ENCODE measurements at regions not wholly inside any gene's neighbourhood (a gene's known extent, or its start where the extent isn't known, plus 50 kb on each side); places are given as distances from the start of the nearest gene placed in this dataset.
"Not testable (repeated sequence)": the region's sequence is repeated elsewhere in the genome, so short reads cannot be mapped to it uniquely, and the experiment has no call there.

DNA sequence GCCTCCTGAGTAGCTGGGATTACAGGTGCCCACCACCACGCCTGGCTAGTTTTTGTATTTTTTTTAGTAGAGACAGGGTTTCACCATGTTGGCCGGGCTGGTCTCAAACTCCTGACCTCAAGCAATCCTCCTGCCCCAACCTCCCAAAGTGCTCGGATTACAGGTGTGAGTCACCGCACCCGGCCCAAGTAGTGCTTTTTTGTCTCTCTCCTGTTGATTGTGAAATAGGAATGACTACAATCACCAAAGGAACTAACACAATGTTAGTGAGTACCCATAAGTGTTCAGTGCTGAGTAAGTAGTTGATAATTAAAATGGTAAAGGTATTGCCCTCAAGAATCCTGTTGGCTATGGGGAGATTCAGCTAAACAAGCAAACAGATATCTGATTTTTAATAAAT, 294.1 kb upstream of the LYZL1 start:
- H3K4me1 Mint-ChIP-seq; H3K9me3 Mint-ChIP-seq (ENCODE audit: low read depth); POLR2A ChIA-PET; ATAC-seq; H3K27ac Mint-ChIP-seq; DNase-seq; H3K36me3 Mint-ChIP-seq (ENCODE audit: low read depth); H3K4me3 Mint-ChIP-seq; H3K27me3 Mint-ChIP-seq: not testable (repeated sequence)
- intact Hi-C loops (cut with DNase I, micrococcal nuclease) = loop anchor here in 1 of 2 experiments (5.0 kb wide), 1 partner anchor 318 kb away; the partner anchor contains the start of gene BAMBI
- CTCF ChIA-PET = interaction anchor here (0.7 kb wide), 1 partner anchor 144 kb away, joined by 3 read pairs; no protein-coding TSS in a partner anchor

DNA sequence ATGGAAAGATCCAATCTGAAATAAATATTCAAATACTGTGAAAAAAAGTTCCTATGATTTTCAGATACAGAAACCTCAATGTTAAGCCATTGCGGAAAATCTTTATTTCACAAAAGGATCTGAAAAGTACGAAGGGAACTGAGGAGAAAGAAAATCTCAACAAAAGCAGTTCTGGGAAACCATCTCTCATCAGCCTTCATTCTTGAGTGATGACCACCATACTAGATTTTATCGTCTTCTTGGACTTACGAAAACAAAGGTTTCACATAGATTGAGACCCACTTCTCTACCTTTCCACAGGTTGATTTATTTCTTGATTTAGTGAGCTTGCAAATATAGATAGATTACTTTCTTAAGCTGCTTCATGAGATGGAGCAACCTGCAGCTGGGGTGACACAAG, 293.4 kb upstream of the LYZL1 start:
- H3K36me3 Mint-ChIP-seq (ENCODE audit: low read depth) = no peaks in the 10 kb centered on the region
- H3K27me3 Mint-ChIP-seq = peaks cover 6% of the 10 kb centered on the region
- no peak overlapping the region for H3K27ac Mint-ChIP-seq
- POLR2A ChIA-PET = no interaction called here
- CTCF ChIA-PET = no interaction called here
- H3K9me3 Mint-ChIP-seq (ENCODE audit: low read depth) = no peaks in the 10 kb centered on the region
- H3K4me3 Mint-ChIP-seq = no peak overlapping the region
- H3K4me1 Mint-ChIP-seq = peaks cover 5% of the 10 kb centered on the region
- intact Hi-C loops (cut with DNase I, micrococcal nuclease) = no loop called here
- DNase-seq = no peak
- no peak for ATAC-seq

DNA sequence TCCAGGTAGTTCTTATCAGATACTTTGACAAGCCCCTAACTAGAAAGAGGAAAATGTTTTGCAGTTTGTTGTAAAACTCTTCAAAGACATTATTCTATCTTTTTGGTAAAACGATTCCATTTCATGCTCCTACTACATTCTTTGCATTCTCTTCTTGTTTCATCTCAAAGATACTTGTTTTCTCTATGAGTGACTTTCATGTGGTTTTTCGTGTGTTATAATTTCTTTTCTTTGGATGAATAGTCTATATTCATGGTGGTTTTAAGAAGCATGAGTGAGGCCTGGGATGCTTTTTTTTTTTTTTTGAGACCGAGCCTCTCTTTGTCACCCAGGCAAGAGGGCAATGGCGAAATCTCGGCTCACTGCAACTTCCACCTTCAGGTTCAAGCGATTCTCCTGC, 292.5 kb upstream of the LYZL1 start:
- H3K27me3 Mint-ChIP-seq = peaks cover 6% of the 10 kb centered on the region
- peaks cover 5% of the 10 kb centered on the region for H3K4me1 Mint-ChIP-seq
- intact Hi-C loops (cut with DNase I, micrococcal nuclease) = no loop called here
- no peaks in the 10 kb centered on the region for H3K36me3 Mint-ChIP-seq (ENCODE audit: low read depth)
- ChIA-PET POLR2A (no interaction called here), CTCF (no interaction called here)
- no peak overlapping the region for H3K4me3 Mint-ChIP-seq
- no peak overlapping the region for H3K27ac Mint-ChIP-seq
- ATAC-seq (no peak), DNase-seq (no peak)
- no peaks in the 10 kb centered on the region for H3K9me3 Mint-ChIP-seq (ENCODE audit: low read depth)

DNA sequence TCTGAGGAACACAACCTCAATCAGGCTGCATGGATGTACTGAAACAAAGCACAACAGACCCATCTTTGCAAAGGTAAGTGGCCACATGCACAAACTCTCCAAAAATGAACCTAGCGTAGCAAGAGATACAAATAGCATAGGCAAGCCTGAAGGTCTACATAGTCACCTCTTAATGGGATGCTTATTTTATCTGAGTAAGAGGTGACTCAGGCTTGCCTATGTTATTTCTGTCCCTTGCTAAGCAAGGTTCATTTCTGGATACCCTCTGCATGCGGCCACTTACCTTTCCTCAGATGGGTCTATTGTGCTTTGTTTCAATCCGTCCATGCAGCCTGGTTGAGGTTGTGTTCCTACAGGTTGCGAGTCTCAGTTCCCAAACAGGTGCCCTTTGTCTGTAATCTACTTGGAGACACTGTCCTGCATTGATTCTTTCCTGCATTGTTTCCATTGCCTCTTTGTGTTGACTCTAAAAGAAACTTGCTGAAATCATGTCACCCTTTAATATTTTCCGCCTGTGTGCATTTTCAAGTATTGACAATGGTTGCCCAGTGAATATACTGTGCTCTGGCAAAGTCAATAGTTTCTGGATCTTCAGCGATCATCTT, 291.8 kb upstream of the LYZL1 start:
- no peak overlapping the region for H3K4me3 Mint-ChIP-seq
- intact Hi-C loops (cut with DNase I, micrococcal nuclease) = no loop called here
- POLR2A ChIA-PET = no interaction called here

DNA sequence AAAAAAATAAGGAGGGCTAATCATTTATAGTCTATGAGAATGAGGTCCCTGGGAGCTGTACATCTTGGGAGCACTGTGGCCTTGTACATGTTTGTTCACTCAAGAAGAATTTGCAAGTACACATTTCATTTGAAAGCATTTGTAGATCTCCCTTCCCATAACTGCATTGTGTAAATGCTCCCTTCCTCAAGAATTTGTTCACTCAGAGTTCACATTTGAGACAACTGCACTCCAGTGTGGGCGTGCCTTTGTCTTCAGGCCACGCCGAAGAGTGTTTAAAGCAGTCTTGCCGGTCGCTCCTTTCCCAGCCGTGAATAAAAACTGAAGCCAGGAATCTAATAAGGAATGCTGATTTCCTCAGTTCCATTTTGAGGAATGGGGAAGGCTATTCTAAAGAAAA, 291.1 kb upstream of the LYZL1 start:
- Mint-ChIP-seq H3K27me3 (peaks cover 6% of the 10 kb centered on the region), H3K36me3 (ENCODE audit: low read depth) (no peaks in the 10 kb centered on the region)
- intact Hi-C loops (cut with DNase I, micrococcal nuclease) = no loop called here

More for the DNA sequence above, 291.8 kb upstream of the LYZL1 start:
- H3K9me3 Mint-ChIP-seq (ENCODE audit: low read depth) = no peaks in the 10 kb centered on the region
- DNase-seq (no peak), ATAC-seq (no peak)
- peaks cover 5% of the 10 kb centered on the region for H3K4me1 Mint-ChIP-seq
- H3K27me3 Mint-ChIP-seq = peaks cover 6% of the 10 kb centered on the region
- H3K27ac Mint-ChIP-seq = no peak overlapping the region
- no peaks in the 10 kb centered on the region for H3K36me3 Mint-ChIP-seq (ENCODE audit: low read depth)
- CTCF ChIA-PET = no interaction called here

DNA sequence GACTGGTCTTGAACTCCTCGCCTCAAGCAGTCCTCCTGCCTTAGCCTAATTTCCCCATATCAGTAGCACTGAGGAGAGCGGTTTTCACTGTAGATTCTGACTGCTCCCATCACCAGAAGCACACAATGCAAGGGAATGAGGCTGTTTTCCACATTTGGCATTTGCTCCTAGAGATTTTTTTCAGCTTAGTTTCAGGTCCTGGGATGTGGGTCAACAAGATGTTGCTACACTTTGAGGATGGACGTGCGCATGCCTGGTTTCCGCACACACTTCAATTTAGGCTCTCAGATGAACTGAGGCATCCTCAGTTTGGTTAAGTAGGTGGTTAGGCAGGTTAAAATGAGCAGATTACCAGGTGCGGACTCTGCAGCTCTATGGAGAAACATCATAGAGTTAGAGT, 287.1 kb upstream of the LYZL1 start:
- Mint-ChIP-seq H3K36me3 (ENCODE audit: low read depth) (no peaks in the 10 kb centered on the region), H3K27ac (no peak overlapping the region), H3K9me3 (ENCODE audit: low read depth) (no peaks in the 10 kb centered on the region), H3K27me3 (no peaks in the 10 kb centered on the region), H3K4me3 (no peak overlapping the region), H3K4me1 (no peaks in the 10 kb centered on the region)
- ATAC-seq = no peak
- CTCF ChIA-PET = interaction anchor here (0.7 to 1.1 kb wide), 2 partner anchors 7 to 388 kb away, joined by 3 read pairs; no protein-coding TSS in a partner anchor
- POLR2A ChIA-PET = no interaction called here
- intact Hi-C loops (cut with DNase I, micrococcal nuclease) = no loop called here
- DNase-seq = no peak

More for the DNA sequence above, 291.1 kb upstream of the LYZL1 start:
- Mint-ChIP-seq H3K9me3 (ENCODE audit: low read depth) (no peaks in the 10 kb centered on the region), H3K27ac (no peak overlapping the region), H3K4me1 (peaks cover 5% of the 10 kb centered on the region), H3K4me3 (no peak overlapping the region)
- DNase-seq (no peak), ATAC-seq (no peak)
- CTCF ChIA-PET = no interaction called here
- POLR2A ChIA-PET = no interaction called here

DNA sequence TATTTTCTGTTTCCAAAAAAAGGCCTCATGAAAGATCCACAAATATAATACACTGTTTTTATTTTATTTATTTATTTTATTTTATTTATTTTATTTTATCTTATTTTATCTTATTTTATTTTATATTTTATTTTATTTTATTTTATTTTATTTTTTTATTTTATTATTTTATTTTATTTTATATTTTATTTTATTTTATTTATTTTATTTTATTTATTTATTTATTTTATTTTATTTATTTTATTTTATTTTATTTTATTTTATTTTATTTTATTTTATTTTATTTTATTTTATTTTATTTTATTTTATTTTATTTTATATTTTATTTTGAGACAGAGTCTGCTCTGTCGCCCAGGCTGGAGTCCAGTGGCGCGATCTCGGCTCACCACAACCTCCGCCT, 285.9 kb upstream of the LYZL1 start:
- CTCF ChIA-PET; H3K27me3 Mint-ChIP-seq; H3K27ac Mint-ChIP-seq; intact Hi-C loops (cut with DNase I, micrococcal nuclease); H3K9me3 Mint-ChIP-seq (ENCODE audit: low read depth); H3K36me3 Mint-ChIP-seq (ENCODE audit: low read depth); H3K4me1 Mint-ChIP-seq; H3K4me3 Mint-ChIP-seq; DNase-seq; ATAC-seq; POLR2A ChIA-PET: not testable (repeated sequence)

DNA sequence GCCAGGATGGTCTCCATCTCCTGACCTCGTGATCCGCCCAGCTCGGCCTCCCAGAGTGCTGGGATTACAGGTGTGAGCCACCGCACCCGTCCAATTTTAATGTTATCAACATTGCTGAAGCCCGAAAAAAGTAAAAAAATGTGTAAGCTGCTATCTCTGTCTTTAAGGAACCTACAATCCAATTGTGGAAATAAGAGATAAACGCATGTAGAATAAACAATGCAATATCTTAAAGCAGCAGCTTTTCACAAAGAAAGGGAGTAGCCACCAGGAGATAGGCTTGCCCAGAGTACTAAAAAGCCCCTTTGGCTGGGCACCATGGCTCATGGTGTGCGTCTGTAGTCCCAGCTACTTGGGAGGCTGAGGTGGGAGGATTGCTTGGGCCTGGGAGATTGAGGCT, 282.9 kb upstream of the LYZL1 start:
- ChIA-PET CTCF (no interaction called here), POLR2A (no interaction called here)
- intact Hi-C loops (cut with DNase I, micrococcal nuclease) = no loop called here
- peaks cover 3% of the 10 kb centered on the region for H3K27me3 Mint-ChIP-seq
- no peaks in the 10 kb centered on the region for H3K4me1 Mint-ChIP-seq
- no peaks in the 10 kb centered on the region for H3K36me3 Mint-ChIP-seq (ENCODE audit: low read depth)
- no peak for DNase-seq
- H3K9me3 Mint-ChIP-seq (ENCODE audit: low read depth) = no peaks in the 10 kb centered on the region
- no peak overlapping the region for H3K4me3 Mint-ChIP-seq
- no peak for ATAC-seq
- no peak overlapping the region for H3K27ac Mint-ChIP-seq

DNA sequence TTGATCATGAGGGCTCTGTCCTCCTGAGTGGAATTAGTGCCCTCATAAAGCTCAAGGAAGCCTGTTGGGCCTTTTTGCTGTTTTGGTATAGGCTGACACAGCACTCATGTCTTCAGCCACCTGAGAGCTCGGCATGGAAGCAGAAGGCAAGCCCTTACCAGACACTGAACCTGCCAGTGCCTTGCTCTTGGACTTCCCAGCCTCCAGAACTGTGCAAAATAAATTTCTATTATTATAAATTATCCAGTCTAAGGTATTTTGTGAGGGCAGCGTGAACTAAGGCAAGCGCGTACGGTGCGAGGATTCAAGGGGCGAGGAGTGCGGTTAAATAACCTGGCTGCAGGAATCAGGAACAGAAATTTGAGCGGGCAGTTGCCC, 281.5 kb upstream of the LYZL1 start:
- Mint-ChIP-seq H3K4me1 (no peaks in the 10 kb centered on the region), H3K27ac (no peak overlapping the region), H3K9me3 (ENCODE audit: low read depth) (no peaks in the 10 kb centered on the region), H3K27me3 (peaks cover 3% of the 10 kb centered on the region), H3K4me3 (no peak overlapping the region), H3K36me3 (ENCODE audit: low read depth) (no peaks in the 10 kb centered on the region)
- CTCF ChIA-PET = interaction anchor here (0.7 kb wide), 1 partner anchor 1142 kb away, joined by 3 read pairs; no protein-coding TSS in a partner anchor
- DNase-seq (no peak), ATAC-seq (no peak)
- POLR2A ChIA-PET = no interaction called here
- intact Hi-C loops (cut with DNase I, micrococcal nuclease) = no loop called here

DNA sequence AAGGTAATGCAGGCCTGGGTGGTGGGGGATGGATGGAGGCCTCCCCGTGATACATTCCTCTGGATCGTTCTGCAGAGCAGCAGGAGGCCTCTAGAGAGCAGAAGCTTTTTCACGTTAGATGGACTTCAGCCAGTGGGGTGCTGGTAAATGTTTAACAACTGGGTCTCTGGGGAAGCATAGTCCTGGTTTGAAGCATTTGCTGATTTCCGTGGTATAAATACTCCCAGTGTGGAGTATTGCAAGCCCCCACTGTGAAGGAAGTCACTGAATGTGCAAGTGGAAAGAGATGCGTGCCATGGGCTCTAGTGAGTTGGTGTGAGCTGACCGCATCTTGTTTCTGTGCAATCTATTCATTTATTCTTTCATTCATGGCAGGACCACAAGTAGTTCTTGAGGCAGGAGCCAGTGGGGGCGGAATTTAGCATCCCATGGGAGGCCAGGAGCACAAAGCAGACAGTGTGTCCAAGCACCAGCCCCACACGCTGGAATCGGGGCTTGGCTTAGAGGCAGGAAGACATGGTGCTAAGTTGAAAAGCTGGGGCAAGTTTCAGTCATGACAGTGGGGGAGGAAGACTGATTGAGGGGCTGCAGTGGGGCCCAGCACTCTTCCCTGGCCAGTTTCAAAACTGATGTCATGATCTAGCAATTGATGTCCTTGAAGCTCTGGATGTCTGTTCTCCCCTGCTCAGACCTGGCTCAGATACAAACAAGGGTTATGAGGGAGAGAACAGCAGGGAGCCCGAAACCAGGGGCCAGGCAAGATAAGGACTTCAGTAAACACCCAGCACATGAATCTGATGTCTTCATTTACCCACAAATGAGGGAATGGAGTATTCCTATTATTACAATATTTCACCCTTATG, 280.9 kb upstream of the LYZL1 start:
- CTCF ChIA-PET = no interaction called here
- no peak for ATAC-seq
- no peak for DNase-seq
- H3K36me3 Mint-ChIP-seq (ENCODE audit: low read depth) = no peaks in the 10 kb centered on the region
- no peaks in the 10 kb centered on the region for H3K4me1 Mint-ChIP-seq
- POLR2A ChIA-PET = no interaction called here
- no peak overlapping the region for H3K27ac Mint-ChIP-seq
- no peak overlapping the region for H3K4me3 Mint-ChIP-seq
- H3K9me3 Mint-ChIP-seq (ENCODE audit: low read depth) = no peaks in the 10 kb centered on the region
- H3K27me3 Mint-ChIP-seq = peaks cover 3% of the 10 kb centered on the region
- intact Hi-C loops (cut with DNase I, micrococcal nuclease) = no loop called here

DNA sequence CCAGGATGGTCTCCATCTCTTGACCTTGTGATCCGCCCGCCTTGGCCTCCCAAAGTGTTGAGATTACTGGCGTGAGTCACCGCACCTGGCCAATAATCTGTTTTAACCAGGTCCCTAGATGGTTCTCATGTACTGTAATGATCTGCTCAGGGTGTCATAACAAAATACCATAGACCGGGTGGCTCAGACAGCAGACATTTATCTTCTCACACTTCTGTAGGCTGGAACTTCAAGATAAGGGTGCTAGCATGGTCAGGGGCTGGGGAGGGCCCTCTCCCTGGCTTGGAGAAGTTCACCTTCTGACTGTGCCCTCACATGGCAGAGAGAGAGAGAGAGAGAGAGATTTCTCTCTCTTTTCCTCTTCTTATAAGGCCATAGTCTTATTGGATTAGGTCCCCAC, 279.4 kb upstream of the LYZL1 start:
- peaks cover 5% of the 10 kb centered on the region for H3K27me3 Mint-ChIP-seq
- intact Hi-C loops (cut with DNase I, micrococcal nuclease) = no loop called here
- H3K27ac Mint-ChIP-seq = no peak overlapping the region
- H3K4me3 Mint-ChIP-seq = no peak overlapping the region
- H3K36me3 Mint-ChIP-seq (ENCODE audit: low read depth) = no peaks in the 10 kb centered on the region
- DNase-seq (no peak), ATAC-seq (no peak)
- CTCF ChIA-PET = interaction anchor here (1.1 kb wide), 1 partner anchor 8 kb away, joined by 3 read pairs; no protein-coding TSS in a partner anchor
- H3K4me1 Mint-ChIP-seq = no peaks in the 10 kb centered on the region
- POLR2A ChIA-PET = no interaction called here
- H3K9me3 Mint-ChIP-seq (ENCODE audit: low read depth) = no peaks in the 10 kb centered on the region

DNA sequence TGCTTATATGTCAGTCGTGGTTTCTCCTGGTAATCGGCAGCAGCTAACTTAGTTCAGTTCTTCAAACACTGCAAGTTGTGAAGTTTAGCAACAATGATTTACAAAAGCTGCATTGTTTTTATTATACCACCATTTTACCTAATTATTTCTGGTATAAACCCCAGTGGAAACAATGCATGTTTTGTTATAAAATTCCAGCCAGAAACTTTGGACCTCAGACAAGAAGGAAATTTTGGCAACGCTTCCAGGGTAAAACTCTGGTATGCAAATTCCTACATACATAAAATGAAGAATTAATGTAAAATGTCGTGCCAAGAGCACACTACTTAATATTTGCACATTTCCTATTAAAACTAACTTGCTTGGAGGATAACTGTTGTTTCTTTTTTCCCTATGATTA, 277.4 kb upstream of the LYZL1 start:
- DNase-seq (no peak), ATAC-seq (no peak)
- Mint-ChIP-seq H3K27me3 (peaks cover 9% of the 10 kb centered on the region), H3K4me1 (no peaks in the 10 kb centered on the region), H3K27ac (no peak overlapping the region), H3K9me3 (ENCODE audit: low read depth) (no peaks in the 10 kb centered on the region), H3K36me3 (ENCODE audit: low read depth) (no peaks in the 10 kb centered on the region), H3K4me3 (no peak overlapping the region)
- ChIA-PET POLR2A (no interaction called here), CTCF (no interaction called here)
- intact Hi-C loops (cut with DNase I, micrococcal nuclease) = no loop called here
